ENCODE measurements at regions not wholly inside any gene's neighbourhood (a gene's known extent, or its start where the extent isn't known, plus 50 kb on each side); places are given as distances from the start of the nearest gene placed in this dataset.

DNA sequence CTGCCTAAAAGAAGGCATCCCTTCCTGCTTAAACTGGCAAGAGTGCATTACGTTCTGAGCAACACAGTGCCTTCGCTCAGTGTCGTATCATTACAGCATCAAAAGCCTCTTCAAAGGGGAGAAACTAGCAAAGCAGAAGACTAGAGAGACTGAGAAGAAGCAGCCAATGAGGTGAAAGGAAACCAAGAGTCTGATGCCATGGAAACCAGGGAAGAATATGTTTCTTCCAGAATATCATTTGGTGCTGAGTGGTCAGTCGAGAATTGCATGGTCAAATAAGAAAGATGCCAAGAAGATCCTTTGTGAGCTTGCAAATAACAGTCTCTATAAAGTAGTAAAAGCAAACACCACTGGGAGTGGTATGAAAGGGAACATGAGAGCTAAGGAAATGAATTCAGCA lies 312.1 kb upstream of the CHST9 start:
- Histone ChIP-seq H3K27ac (ENCODE audit: control insufficient read depth, insufficient read depth) (no peak overlapping the region), H3K9ac (ENCODE audit: control insufficient read depth, insufficient read depth, low read length) (no peak overlapping the region), H4K20me1 (ENCODE audit: control insufficient read depth, insufficient read depth) (no peaks in the 10 kb centered on the region), H3K36me3 (ENCODE audit: control insufficient read depth in 2 of 2, insufficient read depth in 2 of 2, low read length in 1 of 2) (no peaks in the 10 kb centered on the region), H3K9me3 (replicated peaks; ENCODE audit: control insufficient read depth, insufficient read depth, low read length) (no peaks in the 10 kb centered on the region), H2AFZ (ENCODE audit: control insufficient read depth, low read depth, low read length) (no peak overlapping the region), H3K4me3 (no peak overlapping the region), H3K4me2 (ENCODE audit: control insufficient read depth, insufficient read depth) (no peak overlapping the region), H3K4me1 (ENCODE audit: control insufficient read depth, insufficient read depth, low read length) (no peaks in the 10 kb centered on the region), H3K79me2 (ENCODE audit: control insufficient read depth, insufficient read depth, low read length) (no peaks in the 10 kb centered on the region), H3K27me3 (replicated peaks in 1 of 2; ENCODE audit: control insufficient read depth in 2 of 2, insufficient read depth in 2 of 2, low read length in 1 of 2) (no peaks in the 10 kb centered on the region)
- in situ Hi-C loops (cut with MboI), result no loop called here
- TF ChIP-seq CREM (IDR thresholded peaks at IDR 0.05; ENCODE audit: low read depth) (no peak), ZNF622 (IDR thresholded peaks at IDR 0.05) (no peak), RBBP5 (conservative IDR thresholded peaks at IDR 0.05) (no peak), CHD1 (IDR thresholded peaks at IDR 0.05; ENCODE audit: low read depth, low read length) (no peak), MEF2A (IDR thresholded peaks at IDR 0.05; ENCODE audit: insufficient read depth, low read depth, low read length) (no peak), USF2 (IDR thresholded peaks at IDR 0.05; ENCODE audit: borderline replicate concordance, low read depth, low read length) (no peak), BMI1 (IDR thresholded peaks at IDR 0.05; ENCODE audit: borderline replicate concordance) (no peak), ATF7 (IDR thresholded peaks at IDR 0.05; ENCODE audit: low read depth) (no peak), RFX5 (IDR thresholded peaks at IDR 0.05; ENCODE audit: low read depth, low read length) (no peak), IRF5 (IDR thresholded peaks at IDR 0.05; ENCODE audit: borderline replicate concordance) (no peak), ETV6 (conservative IDR thresholded peaks at IDR 0.05 in 1 of 2, IDR thresholded peaks at IDR 0.05 in 1 of 2; ENCODE audit: borderline replicate concordance in 1 of 2, low read depth in 1 of 2) (no peak), NFYB (IDR thresholded peaks at IDR 0.05; ENCODE audit: insufficient read depth, low read depth, low read length) (no peak), GABPA (IDR thresholded peaks at IDR 0.05; ENCODE audit: low read depth) (no peak)
- TF ChIP-seq, protein P1, sequence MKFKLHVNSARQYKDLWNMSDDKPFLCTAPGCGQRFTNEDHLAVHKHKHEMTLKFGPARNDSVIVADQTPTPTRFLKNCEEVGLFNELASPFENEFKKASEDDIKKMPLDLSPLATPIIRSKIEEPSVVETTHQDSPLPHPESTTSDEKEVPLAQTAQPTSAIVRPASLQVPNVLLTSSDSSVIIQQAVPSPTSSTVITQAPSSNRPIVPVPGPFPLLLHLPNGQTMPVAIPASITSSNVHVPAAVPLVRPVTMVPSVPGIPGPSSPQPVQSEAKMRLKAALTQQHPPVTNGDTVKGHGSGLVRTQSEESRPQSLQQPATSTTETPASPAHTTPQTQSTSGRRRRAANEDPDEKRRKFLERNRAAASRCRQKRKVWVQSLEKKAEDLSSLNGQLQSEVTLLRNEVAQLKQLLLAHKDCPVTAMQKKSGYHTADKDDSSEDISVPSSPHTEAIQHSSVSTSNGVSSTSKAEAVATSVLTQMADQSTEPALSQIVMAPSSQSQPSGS (IDR thresholded peaks at IDR 0.05; ENCODE audit: low read length), result no peak
- TF ChIP-seq, protein P2, sequence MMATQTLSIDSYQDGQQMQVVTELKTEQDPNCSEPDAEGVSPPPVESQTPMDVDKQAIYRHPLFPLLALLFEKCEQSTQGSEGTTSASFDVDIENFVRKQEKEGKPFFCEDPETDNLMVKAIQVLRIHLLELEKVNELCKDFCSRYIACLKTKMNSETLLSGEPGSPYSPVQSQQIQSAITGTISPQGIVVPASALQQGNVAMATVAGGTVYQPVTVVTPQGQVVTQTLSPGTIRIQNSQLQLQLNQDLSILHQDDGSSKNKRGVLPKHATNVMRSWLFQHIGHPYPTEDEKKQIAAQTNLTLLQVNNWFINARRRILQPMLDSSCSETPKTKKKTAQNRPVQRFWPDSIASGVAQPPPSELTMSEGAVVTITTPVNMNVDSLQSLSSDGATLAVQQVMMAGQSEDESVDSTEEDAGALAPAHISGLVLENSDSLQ (IDR thresholded peaks at IDR 0.05), result no peak
- ChIA-PET CTCF (interaction anchor here (1.0 kb wide), 1 partner anchor 10 kb away, joined by 3 read pairs; no protein-coding TSS in a partner anchor), POLR2A (no interaction called here), SMC1A (ENCODE audit: uncharacterized antibody, unreplicated experiment) (interaction anchor here (1.2 kb wide), 1 partner anchor 48 kb away, joined by 3 read pairs; no protein-coding TSS in a partner anchor), RAD21 (ENCODE audit: unreplicated experiment) (no interaction called here)
- 10% methylated on average over 4 of the region's 4 CpGs for WGBS (ENCODE audit: insufficient coverage, insufficient replicate concordance, low lambda C conversion rate, missing lambda C conversion rate)
- intact Hi-C loops (cut with micrococcal nuclease; ENCODE audit: unreplicated experiment), result no loop called here
- no peak for ATAC-seq
- no peak for DNase-seq (ENCODE audit: low read depth, low spot score)
- no peak for FAIRE-seq
- no TSS peak for BruUV-seq (replicated peaks)

Measured in GM12878 (cell line).